ENCODE measurements at regions not wholly inside any gene's neighbourhood (a gene's known extent, or its start where the extent isn't known, plus 50 kb on each side); places are given as distances from the start of the nearest gene placed in this dataset.
A peak's percentile ranks its signal among the peaks of the same experiment; 100 is the strongest.
"Not testable (repeated sequence)": the region's sequence is repeated elsewhere in the genome, so short reads cannot be mapped to it uniquely, and the experiment has no call there.

GRCh38 chr2:145383961-145384360 lies 864.0 kb upstream of the ZEB2 start:
- no peak for TF ChIP-seq CTCF (IDR thresholded peaks at IDR 0.05; ENCODE audit: control insufficient read depth, insufficient read depth, low read depth, low read length, missing control alignments)
- DNase-seq (ENCODE audit: low read depth): no peak
- H3K4me3 ChIP-seq (ENCODE audit: control insufficient read depth, low read depth, low read length): no peak overlapping the region

GRCh38 chr2:145380436-145381017 lies 860.6 kb upstream of the ZEB2 start:
- DNase-seq (ENCODE audit: low read depth): peak; percentile 39
- H3K4me3 ChIP-seq (ENCODE audit: control insufficient read depth, low read depth, low read length): no peak overlapping the region
- TF ChIP-seq CTCF (IDR thresholded peaks at IDR 0.05; ENCODE audit: control insufficient read depth, insufficient read depth, low read depth, low read length, missing control alignments): no peak

GRCh38 chr2:145379934-145380333 lies 860.0 kb upstream of the ZEB2 start:
- no peak for TF ChIP-seq CTCF (IDR thresholded peaks at IDR 0.05; ENCODE audit: control insufficient read depth, insufficient read depth, low read depth, low read length, missing control alignments)
- H3K4me3 ChIP-seq (ENCODE audit: control insufficient read depth, low read depth, low read length): no peak overlapping the region
- DNase-seq (ENCODE audit: low read depth): no peak

- TF ChIP-seq CTCF (IDR thresholded peaks at IDR 0.05; ENCODE audit: control insufficient read depth, insufficient read depth, low read depth, low read length, missing control alignments): no peak
- no peak overlapping the region for H3K4me3 ChIP-seq (ENCODE audit: control insufficient read depth, low read depth, low read length)
- DNase-seq (ENCODE audit: low read depth): no peak
These were observed 854.2 kb upstream of the ZEB2 start for GRCh38 chr2:145374165-145374564.

GRCh38 chr2:145367334-145367733 lies 847.4 kb upstream of the ZEB2 start:
- H3K4me3 ChIP-seq (ENCODE audit: control insufficient read depth, low read depth, low read length); DNase-seq (ENCODE audit: low read depth): not testable (repeated sequence)

- no peak overlapping the region for H3K4me3 ChIP-seq (ENCODE audit: control insufficient read depth, low read depth, low read length)
- DNase-seq (ENCODE audit: low read depth): no peak
- TF ChIP-seq CTCF (IDR thresholded peaks at IDR 0.05; ENCODE audit: control insufficient read depth, insufficient read depth, low read depth, low read length, missing control alignments): no peak
These were observed 846.4 kb upstream of the ZEB2 start for GRCh38 chr2:145366341-145366740.

GRCh38 chr2:145360129-145360790 lies 840.3 kb upstream of the ZEB2 start:
- no peak for DNase-seq (ENCODE audit: low read depth)
- no peak overlapping the region for H3K4me3 ChIP-seq (ENCODE audit: control insufficient read depth, low read depth, low read length)
- no peak for TF ChIP-seq CTCF (IDR thresholded peaks at IDR 0.05; ENCODE audit: control insufficient read depth, insufficient read depth, low read depth, low read length, missing control alignments)
